Stomach (tissue), 8 donors: ENCODE measurements at regions not wholly inside any gene's neighbourhood (a gene's known extent, or its start where the extent isn't known, plus 50 kb on each side); places are given as distances from the start of the nearest gene placed in this dataset.
"Not testable (repeated sequence)": the region's sequence is repeated elsewhere in the genome, so short reads cannot be mapped to it uniquely, and the experiment has no call there.

Source experiments
- DNase-seq, 2 donors: peaks; one replicate each; pipeline versions ENCODE4 v3.0.0 to v3.0.0-alpha.2; 2013 to 2019
- H3K27ac ChIP-seq, 5 donors: fragments of 200-600 bp in 4 of 5; sonication (generic) in 4 of 5; one replicate each; pipeline ENCODE4 v1.5.1; 2013 to 2019; ENCODE audit warnings: mild to moderate bottlenecking in 1 of 5, moderate library complexity in 1 of 5
- H3K27me3 ChIP-seq, 3 donors: fragments of 200-600 bp; sonication (generic); one replicate each; pipeline ENCODE4 v1.5.1; 2017 to 2019; ENCODE audit warnings: mixed run types in 1 of 3
- H3K36me3 ChIP-seq, 4 donors: fragments of 200-600 bp; sonication (generic); 1 replicate in 3 of 4; 2 replicates in 1 of 4; pipeline ENCODE4 v1.5.1; 2016 to 2019
- H3K4me1 ChIP-seq, 4 donors: fragments of 200-600 bp; sonication (generic); one replicate each; pipeline ENCODE4 v1.5.1; 2016 to 2019
- H3K4me3 ChIP-seq, 4 donors: fragments of 200-600 bp; sonication (generic) in 3 of 4; one replicate each; pipeline ENCODE4 v1.5.1; 2016 to 2019; ENCODE audit warnings: mild to moderate bottlenecking in 1 of 4
- H3K9me3 ChIP-seq, 4 donors: fragments of 200-600 bp; sonication (generic); one replicate each; pipeline ENCODE4 v1.5.1; 2016 to 2019
- CTCF ChIP-seq, 7 experiments: fragments of 450-650 bp in 4 of 7; fragments of 200-600 bp in 3 of 7; sonication (generic) in 3 of 7; IDR thresholded peaks; one replicate each; pipeline ENCODE4 v1.5.1; 2016 to 2019; ENCODE audit warnings: antibody characterized with exemption in 7 of 7, control low read depth in 2 of 7, mild to moderate bottlenecking in 1 of 7
- EP300 ChIP-seq: sonication (generic); formaldehyde crosslinking; IDR thresholded peaks from one replicate; pipeline ENCODE4 v1.6.1; 2017; ENCODE audit warnings: antibody characterized with exemption
- POLR2A ChIP-seq, 4 donors: fragments of 450-650 bp; IDR thresholded peaks; one replicate each; pipeline ENCODE4 v1.6.1; 2016; ENCODE audit warnings: antibody characterized with exemption in 4 of 4, control low read depth in 2 of 4, mild to moderate bottlenecking in 1 of 4, moderate library complexity in 1 of 4
- POLR2AphosphoS5 ChIP-seq, 3 donors: sonication (generic); formaldehyde crosslinking; IDR thresholded peaks; one replicate each; pipeline ENCODE4 v1.6.1; 2016; ENCODE audit warnings: antibody characterized with exemption in 3 of 3
- WGBS, 5 donors: extraction: QIAGEN DNeasy Blood & Tissue Kit in 3 of 5; methylation state at CpG; one replicate each; pipeline versions ENCODE4 v1.1.5 to v1.1.7; 2013 to 2018; 5-methylcytosine and 5-hydroxymethylcytosine counted together
- intact Hi-C: fragments of 100-400 bp; cut with DNase I; formaldehyde crosslinking; loops from one replicate; pipeline ENCODE4 v1.15.1; 2023; ENCODE audit warnings: low total_unique reads
- donor health status: healthy with polysubstance abuse.
- donor health status: Bipolar disorder and iron deficiency.
- donor health status: healthy.

GRCh38 chr2:221897718-221898117 lies 325.6 kb upstream of the EPHA4 start:
- H3K27ac ChIP-seq = no peak overlapping the region
- intact Hi-C loops = no loop called here
- 39 to 47% (median 45%) methylated on average over 3 of the region's 3 CpGs for WGBS, 5 donors
- TF ChIP-seq CTCF (IDR thresholded peaks at IDR 0.05) = no peak
- TF ChIP-seq POLR2A (IDR thresholded peaks at IDR 0.05) = no peak
- no peak for TF ChIP-seq EP300
- TF ChIP-seq POLR2AphosphoS5 (IDR thresholded peaks at IDR 0.05) = no peak
- H3K4me1 ChIP-seq = peaks cover 0 to 4% (median 0%) of the 10 kb centered on the region in 4 donors
- H3K36me3 ChIP-seq = no peaks in the 10 kb centered on the region
- DNase-seq = no peak
- no peaks in the 10 kb centered on the region for H3K27me3 ChIP-seq
- no peak overlapping the region for H3K4me3 ChIP-seq
- no peaks in the 10 kb centered on the region for H3K9me3 ChIP-seq

GRCh38 chr2:221896505-221897151 lies 324.5 kb upstream of the EPHA4 start:
- Histone ChIP-seq H3K4me1 (peaks cover 0 to 4% (median 0%) of the 10 kb centered on the region in 4 donors), H3K4me3 (no peak overlapping the region), H3K36me3 (no peaks in the 10 kb centered on the region), H3K27ac (peak overlapping the region in 3 of 5 donors; percentile 41 to 61 (median 55)), H3K27me3 (no peaks in the 10 kb centered on the region), H3K9me3 (no peaks in the 10 kb centered on the region)
- DNase-seq = peak in 1 of 2 donors; percentile 27
- intact Hi-C loops = no loop called here
- 38 to 57% (median 55%) methylated on average over 10 of the region's 10 CpGs for WGBS, 5 donors
- TF ChIP-seq EP300 (peak; percentile 35), CTCF (IDR thresholded peaks at IDR 0.05) (no peak), POLR2A (IDR thresholded peaks at IDR 0.05) (no peak), POLR2AphosphoS5 (IDR thresholded peaks at IDR 0.05) (peak in 1 of 3 donors; percentile 31)

- intact Hi-C loops = no loop called here
- 70 to 79% (median 75%) methylated on average over 10 of the region's 10 CpGs for WGBS, 5 donors
- no peaks in the 10 kb centered on the region for H3K9me3 ChIP-seq
- TF ChIP-seq CTCF (IDR thresholded peaks at IDR 0.05) (no peak), POLR2AphosphoS5 (IDR thresholded peaks at IDR 0.05) (no peak), EP300 (no peak), POLR2A (IDR thresholded peaks at IDR 0.05) (no peak)
- peak in 1 of 2 donors; percentile 16 for DNase-seq
- peak overlapping the region in 2 of 5 donors; percentile 55 to 61 for H3K27ac ChIP-seq
- H3K4me1 ChIP-seq = peaks cover 0 to 4% (median 0%) of the 10 kb centered on the region in 4 donors
- no peaks in the 10 kb centered on the region for H3K27me3 ChIP-seq
- H3K4me3 ChIP-seq = no peak overlapping the region
- no peaks in the 10 kb centered on the region for H3K36me3 ChIP-seq
Measured at GRCh38 chr2:221895366-221896121, 323.4 kb upstream of the EPHA4 start.

- Histone ChIP-seq H3K27ac (no peak overlapping the region), H3K4me3 (no peak overlapping the region), H3K36me3 (no peaks in the 10 kb centered on the region), H3K9me3 (no peaks in the 10 kb centered on the region), H3K27me3 (no peaks in the 10 kb centered on the region), H3K4me1 (peaks cover 0 to 4% (median 0%) of the 10 kb centered on the region in 4 donors)
- WGBS, 5 donors = 73 to 89% (median 85%) methylated on average over 8 of the region's 8 CpGs
- TF ChIP-seq CTCF (IDR thresholded peaks at IDR 0.05) (no peak), EP300 (no peak), POLR2AphosphoS5 (IDR thresholded peaks at IDR 0.05) (no peak), POLR2A (IDR thresholded peaks at IDR 0.05) (no peak)
- no peak for DNase-seq
- intact Hi-C loops = no loop called here
Measured at GRCh38 chr2:221893501-221893900, 321.4 kb upstream of the EPHA4 start.

GRCh38 chr2:221892006-221892405 lies 319.9 kb upstream of the EPHA4 start:
- H3K27me3 ChIP-seq, H3K9me3 ChIP-seq, H3K4me1 ChIP-seq, H3K4me3 ChIP-seq, intact Hi-C loops, H3K36me3 ChIP-seq, DNase-seq, H3K27ac ChIP-seq: not testable (repeated sequence)
- WGBS, 5 donors = 93 to 97% (median 97%) methylated on average over 11 to 24 of the region's 31 CpGs; no CpG with 5 or more reads in 1 of the 5 donors
